Stimulated activated CD4-positive, alpha-beta T cell treated with anti-CD3 and anti-CD28 coated beads, TNF-alpha, amount 100 ng/mL, for 4 hours (primary cell): ENCODE measurements at regions not wholly inside any gene's neighbourhood (a gene's known extent, or its start where the extent isn't known, plus 50 kb on each side); places are given as distances from the start of the nearest gene placed in this dataset.
"Not testable (repeated sequence)": the region's sequence is repeated elsewhere in the genome, so short reads cannot be mapped to it uniquely, and the experiment has no call there.

Experiments used
- DNase-seq, 3 experiments: peaks; one replicate each; pipeline ENCODE4 v3.0.0-alpha.2; 2020; ENCODE audit warnings: low read depth in 3 of 3

DNA sequence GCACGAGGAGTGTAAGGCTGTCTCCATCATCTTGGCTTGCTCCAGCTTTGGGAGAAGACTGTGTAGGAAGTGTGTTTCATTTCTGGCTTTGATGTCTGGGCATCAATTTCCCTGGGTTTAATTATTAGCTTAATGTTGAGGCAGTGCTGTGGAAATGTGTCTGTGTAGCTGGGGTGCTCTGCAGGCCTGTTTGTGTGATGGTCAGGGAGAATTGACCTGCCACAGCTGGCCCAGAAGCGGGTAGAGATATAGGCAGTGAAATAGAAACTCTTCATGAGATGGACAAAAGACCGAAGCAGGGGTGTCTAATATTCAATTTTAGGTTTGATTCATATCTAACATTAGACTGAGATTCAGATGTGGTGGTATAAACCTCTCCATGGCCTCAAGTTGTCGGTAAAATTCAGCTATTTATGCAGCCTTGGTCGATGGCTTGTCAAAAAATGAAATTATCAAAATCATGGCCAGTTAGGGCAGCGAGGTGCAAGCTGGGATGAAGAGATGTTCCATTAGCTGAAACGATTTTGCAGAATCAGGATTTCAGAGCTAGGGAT lies 95.3 kb upstream of the SNX9 start:
- DNase-seq = no peak

DNA sequence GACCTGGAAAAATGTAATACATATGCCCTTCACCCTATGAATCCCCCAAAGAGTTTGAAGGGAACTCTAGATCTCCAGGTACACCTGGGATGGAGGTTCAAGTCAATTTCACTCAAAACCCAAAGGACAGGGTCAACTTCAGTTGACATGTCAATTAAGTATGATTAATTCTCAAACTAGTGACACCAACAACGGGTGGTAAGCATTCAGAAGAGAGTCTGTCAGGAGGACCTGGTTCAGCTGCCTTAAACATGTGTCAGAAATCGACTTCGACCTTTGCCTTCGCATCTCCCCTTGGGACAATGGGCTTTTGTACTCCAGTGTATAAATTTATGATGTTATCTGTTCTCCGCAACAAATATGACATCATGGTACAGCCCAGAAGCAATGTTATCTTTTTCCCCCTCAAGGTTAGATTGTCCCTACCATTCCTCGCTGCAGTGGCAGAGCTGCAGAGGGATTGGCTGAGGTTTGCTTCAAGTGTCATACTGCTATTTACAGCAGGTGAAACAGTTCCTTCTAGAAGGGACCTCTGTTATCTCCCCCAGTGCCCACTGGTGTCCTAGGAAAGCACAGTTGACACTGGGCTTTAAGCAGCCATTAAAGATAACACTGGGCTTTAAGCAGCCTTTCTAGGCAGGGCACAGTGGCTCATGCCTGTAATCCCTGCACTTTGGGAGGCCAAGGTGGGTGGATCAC lies 94.7 kb upstream of the SNX9 start:
- DNase-seq = no peak

DNA sequence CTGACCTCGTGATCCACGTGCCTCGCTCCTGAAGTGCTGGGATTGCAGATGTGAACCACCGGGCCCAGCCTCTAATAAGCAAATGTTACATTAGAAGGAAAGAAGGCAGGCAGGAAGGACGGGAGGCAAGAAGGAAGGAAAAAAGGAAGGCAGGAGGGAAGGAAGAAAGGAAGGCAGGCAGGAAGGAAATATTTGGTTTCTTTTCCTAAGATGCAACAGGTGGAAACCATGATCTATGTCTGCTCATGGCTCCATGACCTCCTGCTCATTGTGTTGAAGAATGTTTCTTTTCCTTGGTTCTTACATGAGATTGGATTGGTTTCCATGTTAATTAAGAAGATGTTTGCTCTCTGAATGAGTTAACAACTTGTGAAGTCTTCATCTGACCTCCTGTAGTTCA lies 91.8 kb upstream of the SNX9 start:
- no peak for DNase-seq

DNA sequence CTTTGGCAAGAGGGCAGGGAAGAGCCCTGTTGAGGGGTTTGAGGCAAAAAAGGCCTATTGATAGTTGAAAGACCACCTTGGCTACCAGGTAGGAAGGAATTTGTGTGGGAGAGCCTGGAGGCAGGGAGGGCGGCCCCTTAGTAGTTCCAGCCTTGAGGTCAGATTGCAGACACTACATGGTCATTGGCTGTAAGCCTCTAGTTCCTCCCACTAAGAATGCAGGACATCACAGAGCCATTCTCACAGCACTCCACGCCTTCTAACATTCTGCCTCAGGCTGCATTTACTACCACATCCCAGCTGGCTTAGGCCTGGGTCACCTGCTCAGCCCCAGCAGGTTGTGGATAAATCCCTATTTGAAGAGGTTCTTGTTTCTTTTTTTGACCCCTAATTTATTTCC lies 91.0 kb upstream of the SNX9 start:
- DNase-seq = no peak

DNA sequence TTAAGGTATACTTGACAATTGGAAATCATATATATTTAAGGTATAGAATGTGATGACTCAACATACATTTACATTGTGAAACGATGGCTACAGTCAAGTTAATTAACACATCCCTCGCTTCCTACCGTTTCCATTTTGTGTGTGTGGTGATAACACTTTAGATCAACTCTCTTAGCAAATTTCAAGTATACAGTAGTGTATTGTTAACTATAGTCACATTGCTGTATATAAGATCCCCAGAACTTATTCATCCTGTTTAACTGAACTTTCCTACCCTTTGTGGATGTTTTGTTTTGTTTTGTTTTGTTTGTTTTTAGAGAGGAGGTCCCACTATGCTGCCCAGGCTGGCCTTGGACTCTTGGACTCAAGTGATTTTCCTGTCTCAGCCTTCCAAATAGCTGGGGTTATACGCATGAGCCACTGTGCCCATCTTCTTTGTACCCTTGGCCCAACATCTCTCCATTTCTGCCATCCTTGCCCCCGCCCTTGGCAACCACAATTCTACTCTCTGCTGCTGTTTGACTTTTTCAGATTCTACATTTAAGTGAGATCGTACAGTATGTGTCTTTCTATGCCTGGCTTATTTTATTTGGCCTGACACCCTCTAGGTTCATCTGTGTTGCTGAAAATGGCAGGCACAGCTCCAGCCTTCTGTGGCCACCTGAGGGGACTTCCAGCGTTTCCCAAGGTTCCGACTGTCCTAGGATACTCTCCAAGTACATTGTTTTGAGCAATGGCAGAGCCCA lies 90.5 kb upstream of the SNX9 start:
- no peak for DNase-seq

DNA sequence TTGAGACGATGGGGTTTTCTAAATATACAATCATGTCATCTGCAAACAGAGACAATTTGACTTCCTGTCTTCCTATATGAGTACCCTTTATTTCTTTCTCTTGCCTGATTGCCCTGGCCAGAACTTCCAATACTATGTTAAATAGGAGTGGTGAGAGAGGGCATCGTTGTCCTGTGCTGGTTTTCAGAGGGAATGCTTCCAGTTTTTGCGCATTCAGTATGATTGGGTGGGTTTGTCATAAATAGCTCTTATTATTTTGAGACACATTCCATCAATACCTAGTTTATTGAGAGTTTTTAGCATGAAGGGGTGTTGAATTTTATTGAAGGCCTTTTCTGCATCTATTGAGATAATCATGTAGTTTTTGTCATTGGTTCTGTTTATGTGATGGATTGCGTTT lies 86.5 kb upstream of the SNX9 start:
- not testable (repeated sequence) for DNase-seq

DNA sequence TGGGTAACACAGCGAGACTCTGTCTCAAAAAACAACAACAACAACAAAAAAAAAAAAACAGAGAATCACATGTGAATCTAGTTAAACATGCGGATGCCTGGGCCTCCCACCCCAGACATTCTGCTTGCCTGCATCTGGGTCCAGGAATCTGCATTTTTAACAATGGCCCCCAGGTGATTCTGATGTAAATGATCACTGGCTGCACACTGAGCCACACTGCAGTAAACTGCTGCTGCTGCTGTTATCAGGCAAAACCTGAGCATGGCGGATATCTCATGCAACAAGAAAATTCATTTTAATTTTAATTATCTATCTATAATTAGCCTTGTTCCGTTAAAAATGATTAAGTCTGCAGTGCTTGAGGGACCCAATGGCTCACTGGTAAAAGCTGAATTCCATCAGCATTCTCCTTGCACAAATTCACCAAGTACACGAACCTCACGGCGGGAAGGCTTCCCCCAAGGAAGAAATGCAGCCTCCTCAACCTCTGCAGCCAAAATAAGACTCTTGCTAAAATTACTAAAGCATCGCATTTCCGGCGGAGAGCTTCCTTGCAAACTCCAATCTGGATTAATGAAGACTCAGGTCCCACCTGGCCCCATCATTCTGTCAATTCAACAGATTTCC lies 81.6 kb upstream of the SNX9 start:
- no peak for DNase-seq

DNA sequence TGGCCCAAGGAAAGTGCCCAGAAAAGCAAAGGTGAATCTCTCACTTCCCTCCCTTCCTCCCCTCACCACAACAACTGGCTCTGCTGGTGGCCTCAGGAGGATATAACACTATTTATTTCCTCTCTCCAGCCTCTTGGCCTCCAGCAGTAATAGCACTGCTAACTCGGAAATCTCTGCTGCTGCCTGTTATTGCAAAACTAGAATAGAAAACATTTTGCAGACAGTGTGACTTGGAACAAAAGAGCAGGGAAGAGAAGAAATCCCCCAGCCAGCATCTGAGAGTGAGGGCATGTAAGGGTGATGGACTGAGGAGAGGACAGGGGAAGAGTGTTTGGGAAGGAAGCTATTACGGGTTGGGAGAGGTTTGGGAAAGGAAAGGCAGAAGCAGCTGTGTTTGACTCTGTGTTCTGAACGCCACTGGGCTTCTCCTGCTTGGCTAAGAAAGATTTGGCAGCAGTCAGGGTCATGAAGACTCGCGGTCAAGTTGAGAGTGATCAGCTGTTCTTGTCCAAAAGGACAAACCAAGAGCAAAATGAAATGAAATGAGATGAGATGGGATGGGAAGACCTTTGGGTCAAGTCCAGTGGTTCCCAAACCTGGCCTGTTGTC lies 81.0 kb upstream of the SNX9 start:
- DNase-seq = no peak

DNA sequence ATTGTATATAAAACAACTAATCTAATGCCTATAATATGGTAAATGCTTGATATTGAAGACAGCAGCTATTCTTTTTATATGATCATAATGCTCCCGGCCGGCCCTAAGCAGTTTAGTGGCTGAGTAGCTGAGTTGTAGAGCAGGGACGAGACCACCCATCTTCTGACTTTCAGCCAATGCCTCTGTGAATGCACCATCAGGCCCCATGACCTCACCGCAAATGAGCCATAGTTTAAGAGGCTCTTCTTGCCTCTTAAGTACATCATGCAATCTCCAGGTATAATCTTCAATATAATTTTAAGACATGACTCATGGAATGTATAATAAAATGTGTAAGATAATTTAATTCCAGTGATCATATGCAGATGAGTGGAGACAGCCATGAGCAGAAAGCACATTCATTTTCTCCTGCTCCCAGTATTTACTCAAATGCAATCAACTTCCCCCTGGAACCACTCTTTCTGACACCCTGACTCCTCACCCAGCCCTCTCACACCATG lies 78.9 kb upstream of the SNX9 start:
- no peak for DNase-seq

DNA sequence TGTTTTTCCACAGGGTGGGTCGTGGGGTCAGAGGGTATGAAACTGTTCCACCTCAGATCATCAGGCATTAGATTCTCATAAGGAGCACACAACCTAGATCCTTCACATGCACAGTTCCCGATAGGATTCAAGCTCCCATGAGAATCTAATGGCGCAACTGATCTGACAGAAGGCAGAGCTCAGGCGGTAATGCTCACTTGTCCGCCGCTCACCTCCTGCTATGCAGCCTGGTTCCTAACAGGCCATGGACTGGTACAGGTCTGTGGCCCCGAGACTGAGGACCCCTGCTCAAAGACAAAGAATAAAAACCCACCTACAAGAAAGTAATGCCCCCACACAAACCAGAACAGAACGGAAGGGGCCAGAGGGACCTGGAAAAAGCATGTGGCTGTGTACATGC lies 76.1 kb upstream of the SNX9 start:
- no peak for DNase-seq

DNA sequence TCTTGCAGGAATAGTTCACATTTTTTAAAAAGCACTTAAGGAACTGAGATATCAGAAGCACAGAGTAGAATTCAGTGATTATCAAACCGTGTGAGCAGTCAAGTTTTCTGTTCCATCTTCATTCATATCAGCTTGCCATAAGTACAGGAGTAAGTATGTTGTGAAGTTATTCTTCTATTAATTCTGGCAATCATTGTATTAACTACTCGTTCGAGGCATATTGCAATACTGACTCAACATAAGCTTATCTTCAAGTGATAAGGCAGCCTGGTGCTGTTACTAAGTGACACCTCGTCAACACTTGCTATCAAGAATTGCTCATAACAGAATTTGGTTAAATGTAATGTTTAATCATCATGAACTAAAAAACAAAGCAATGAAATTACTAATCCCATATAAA lies 75.7 kb upstream of the SNX9 start:
- no peak for DNase-seq

DNA sequence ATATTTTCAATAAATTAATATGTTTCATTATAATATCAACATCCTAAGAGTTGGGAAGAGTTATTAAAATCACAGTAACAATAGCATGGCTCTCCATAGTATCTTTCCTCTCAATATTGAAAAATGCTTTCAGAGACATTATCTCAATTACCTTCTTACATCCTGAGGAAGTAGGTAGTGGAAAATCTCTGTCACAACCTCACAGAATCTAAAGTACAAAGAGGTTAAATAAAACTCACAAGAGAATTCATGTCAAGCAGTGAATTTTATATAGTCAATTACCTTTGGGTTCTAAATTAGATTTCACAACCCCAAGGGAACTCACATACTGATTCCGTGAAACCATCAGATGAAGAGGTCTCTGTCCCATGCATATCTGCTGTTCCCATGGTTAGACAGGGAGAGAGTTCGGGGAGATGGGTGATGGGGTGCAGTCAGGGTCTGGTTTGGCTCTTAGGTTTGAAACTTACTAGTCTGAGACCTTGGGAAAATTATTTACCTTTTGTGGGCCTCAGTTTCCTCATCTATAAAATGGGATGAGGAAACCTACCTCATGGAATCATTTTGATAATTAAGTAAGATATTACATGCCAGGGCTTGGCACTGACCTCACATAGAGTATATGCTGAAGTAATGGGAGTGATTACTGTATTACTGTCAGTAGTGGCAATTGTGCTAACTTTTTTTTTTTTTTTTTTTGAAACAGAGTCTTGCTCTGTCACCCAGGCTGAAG lies 74.0 kb upstream of the SNX9 start:
- DNase-seq = no peak

DNA sequence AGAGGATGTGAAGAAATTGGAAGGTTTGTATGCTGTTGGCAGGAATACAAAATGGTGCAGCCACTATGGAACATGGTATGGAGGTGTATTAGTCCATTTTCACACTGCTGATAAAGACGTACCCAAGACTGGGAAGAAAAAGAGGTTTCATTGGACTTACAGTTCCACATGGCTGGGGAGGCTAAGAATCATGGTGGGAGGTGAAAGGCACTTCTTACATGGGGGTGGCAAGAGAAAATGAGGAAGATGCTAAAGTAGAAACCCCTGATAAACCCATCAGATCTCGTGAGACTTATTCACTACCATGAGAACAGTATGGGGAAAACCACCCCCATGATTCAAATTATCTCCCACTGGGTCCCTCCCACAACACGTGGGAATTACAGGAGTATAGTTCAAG lies 72.1 kb upstream of the SNX9 start:
- not testable (repeated sequence) for DNase-seq

DNA sequence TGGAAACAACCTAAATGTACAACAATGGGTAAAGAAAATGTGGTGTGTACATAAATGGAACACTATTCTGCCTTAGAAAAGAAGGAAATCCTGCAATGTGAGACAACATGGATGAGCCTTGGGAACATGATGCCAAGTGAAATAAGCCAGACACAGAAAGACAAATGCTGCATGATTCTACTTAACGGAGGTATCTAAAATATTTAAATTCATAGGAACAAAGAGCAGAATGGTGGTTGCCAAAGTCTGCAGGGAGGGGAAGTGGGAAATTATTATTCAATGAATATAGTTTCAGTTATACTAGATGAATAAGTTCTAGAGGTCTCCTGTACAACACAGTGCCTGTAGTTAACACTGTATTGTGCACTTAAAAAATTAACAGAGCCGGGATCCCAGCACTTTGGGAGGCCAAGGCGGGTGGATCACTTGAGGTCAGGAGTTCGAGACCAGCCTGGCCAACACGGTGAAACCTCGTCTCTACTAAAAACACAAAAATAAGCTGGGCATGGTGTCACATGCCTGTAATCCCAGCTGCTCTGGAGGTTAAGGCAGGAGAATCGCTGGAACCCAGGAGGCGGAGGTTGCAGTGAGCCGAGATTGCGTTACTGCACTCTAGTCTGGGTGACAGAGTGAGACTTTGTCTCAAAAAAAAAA lies 71.4 kb upstream of the SNX9 start:
- no peak for DNase-seq

DNA sequence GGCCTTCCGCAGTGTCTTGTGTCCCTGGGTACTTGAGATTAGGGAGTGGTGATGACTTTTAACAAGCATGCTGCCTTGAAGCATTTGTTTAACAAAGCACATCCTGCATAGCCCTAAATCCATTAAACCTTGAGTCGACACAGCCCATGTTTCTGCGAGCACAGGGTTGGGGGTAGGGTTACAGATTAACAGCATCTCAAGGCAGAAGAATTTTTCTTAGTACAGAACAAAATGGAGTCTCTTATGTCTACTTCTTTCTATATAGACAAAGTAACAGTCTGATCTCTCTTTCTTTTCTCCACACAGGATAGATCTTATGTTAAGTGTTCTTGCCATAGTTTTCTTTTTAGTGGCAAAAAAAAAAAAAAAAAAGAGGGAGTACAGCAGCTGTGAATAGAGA lies 70.2 kb upstream of the SNX9 start:
- not testable (repeated sequence) for DNase-seq

DNA sequence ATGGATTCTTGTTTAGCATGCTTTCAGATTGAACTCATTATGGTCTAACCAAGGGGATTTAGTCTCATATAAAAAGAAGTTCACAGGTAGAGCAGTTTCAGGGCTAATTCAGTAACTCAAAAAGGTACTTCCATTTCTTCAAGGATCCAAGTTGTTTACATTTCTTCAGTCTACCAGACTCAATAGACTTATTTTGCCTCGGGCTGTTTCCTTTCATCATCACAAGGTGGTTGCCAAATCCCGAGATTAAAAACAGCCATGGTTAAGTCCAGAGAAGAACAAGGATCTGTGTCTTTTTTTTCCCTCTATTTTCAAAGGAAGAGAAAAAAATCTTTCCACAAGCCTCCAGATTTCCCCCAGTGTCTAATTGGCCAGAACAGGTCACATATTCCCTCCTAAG lies 69.8 kb upstream of the SNX9 start:
- no peak for DNase-seq

DNA sequence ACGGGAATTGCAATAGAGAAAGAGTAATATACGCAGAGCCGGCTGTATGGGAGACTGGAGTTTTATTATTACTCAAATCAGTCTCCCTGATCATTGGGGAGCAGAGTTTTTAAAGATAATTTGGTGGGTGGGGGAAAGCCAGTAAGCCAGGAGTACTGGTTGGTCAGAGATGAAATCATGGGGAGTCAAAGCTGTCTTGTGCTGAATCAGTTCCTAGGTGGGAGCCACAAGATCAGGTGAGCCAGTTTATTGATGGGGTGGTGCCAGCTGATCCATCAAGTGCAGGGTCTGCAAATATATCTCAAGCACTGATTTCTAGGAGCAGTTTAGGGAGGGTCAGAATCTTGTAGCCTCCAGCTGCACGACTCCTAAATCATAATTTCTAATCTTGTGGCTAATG lies 69.2 kb upstream of the SNX9 start:
- not testable (repeated sequence) for DNase-seq

DNA sequence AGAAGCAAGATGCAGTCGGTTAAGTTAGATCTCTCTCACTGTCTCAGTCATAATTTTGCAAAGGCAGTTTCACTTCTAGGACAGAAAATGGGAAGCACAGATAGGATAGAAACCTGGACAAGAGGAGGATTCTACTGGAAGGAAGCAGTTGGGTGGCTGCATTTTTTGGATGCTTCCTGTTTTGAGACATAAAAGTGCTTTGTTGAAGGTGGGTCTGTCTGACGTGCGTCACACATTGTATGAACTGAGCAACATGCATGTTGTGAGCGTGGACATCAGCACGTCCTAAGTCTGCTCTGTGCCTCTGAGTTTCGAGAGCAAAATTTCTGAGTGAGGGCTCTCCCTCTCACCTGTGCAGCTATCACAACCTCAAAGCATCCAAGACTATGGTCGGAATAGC lies 68.7 kb upstream of the SNX9 start:
- no peak for DNase-seq

DNA sequence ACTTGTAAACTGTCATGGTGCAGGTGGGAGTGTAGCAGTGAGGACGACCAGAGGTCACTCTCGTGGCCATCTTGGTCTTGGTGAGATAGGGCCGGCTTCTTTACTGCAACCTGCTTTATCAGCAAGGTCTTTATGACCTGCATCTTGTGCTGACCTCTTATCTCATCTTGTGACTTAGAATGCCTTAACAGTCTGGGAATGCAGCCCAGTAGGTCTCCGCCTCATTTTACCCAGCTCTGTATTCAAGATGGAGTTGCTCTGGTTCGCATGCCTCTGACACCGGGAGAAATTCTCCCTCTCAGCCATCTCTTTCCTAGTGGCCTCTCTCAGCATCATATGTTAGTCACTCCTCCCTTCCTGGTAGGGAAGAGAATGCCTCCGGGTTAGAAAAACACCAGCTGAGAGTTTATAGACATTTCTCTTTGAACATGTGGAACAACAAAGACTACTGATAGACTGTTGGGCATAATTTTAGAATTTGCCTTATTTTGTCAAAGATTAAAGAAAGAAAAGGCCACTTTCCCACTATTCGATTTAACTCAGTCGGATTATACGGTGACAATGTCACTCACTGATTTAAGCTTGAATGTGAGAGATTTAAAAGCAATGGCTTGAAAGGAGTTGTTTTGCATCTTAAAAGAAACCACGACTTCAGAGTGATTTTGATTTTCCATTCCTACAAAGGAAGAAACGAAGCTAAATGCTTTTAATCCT lies 67.9 kb upstream of the SNX9 start:
- DNase-seq = no peak

DNA sequence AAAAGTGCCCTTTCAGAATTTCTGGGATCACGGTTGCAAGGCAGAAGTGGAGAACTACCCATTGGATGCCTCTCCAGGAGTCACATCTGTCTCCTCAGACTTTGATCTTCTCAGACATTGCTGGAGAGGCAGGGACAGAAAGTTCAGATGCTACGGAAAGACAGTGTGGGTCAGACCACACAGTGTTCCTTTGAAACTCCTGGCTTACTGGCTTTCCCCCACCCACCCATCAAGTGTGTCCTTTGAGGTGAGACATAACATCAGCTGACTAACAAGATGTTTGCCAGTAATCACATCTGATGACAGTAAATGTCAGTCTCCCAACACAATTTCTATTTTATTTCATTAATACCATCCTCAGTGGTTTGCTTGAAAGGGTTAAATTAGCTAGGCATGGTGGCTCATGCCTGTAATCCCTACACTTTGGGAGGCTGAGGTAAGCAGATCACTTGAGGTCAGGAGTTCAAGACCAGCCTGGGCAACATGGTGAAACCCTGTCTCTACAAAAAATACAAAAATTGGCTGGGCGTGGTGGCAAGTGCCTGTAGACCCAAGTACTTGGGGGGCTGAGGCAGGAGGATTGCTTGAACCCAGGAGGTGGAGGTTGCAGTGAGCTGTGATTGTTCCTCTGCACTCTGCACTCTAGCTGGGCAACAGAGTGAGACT lies 67.2 kb upstream of the SNX9 start:
- DNase-seq = peak in 2 of 3 experiments; percentile 50 to 61
